CD14-positive monocyte (primary cell): ENCODE measurements at regions not wholly inside any gene's neighbourhood (a gene's known extent, or its start where the extent isn't known, plus 50 kb on each side); places are given as distances from the start of the nearest gene placed in this dataset.
A peak's percentile ranks its signal among the peaks of the same experiment; 100 is the strongest.

Experiments
- DNase-seq, 3 donors: peaks; one replicate each; pipeline ENCODE4 v3.0.0-alpha.2; 2011 to 2022
- H2AFZ ChIP-seq: 2 replicates; pipeline ENCODE4 v1.6.0; 2012; ENCODE audit warnings: mild to moderate bottlenecking, low read depth, low read length, inconsistent platforms; ENCODE audit not compliant: insufficient read depth, poor library complexity, severe bottlenecking
- H3K27ac ChIP-seq, 2 donors: 1 replicate in 1 of 2; 2 replicates in 1 of 2; pipeline ENCODE4 v1.5.1; 2012 to 2013; ENCODE audit warnings: low read length in 2 of 2, control low read depth in 1 of 2, inconsistent platforms in 1 of 2, low read depth in 1 of 2, mild to moderate bottlenecking in 1 of 2
- H3K27me3 ChIP-seq, 2 donors: one replicate each; pipeline versions ENCODE4 v1.6.0 to v1.6.1; 2011 to 2013; ENCODE audit warnings: low read length in 2 of 2; ENCODE audit not compliant: control insufficient read depth in 2 of 2, insufficient read depth in 2 of 2
- H3K36me3 ChIP-seq, 2 donors: replicated peaks in 1 of 2; 1 replicate in 1 of 2; 2 replicates in 1 of 2; pipeline versions ENCODE4 v1.5.1 to v1.6.1; 2012 to 2013; ENCODE audit warnings: low read length in 2 of 2, control low read depth in 1 of 2, inconsistent platforms in 1 of 2, mild to moderate bottlenecking in 1 of 2; ENCODE audit not compliant: insufficient read depth in 2 of 2, control insufficient read depth in 1 of 2
- H3K4me1 ChIP-seq, 2 donors: 1 replicate in 1 of 2; 2 replicates in 1 of 2; pipeline versions ENCODE4 v1.5.1 to v1.6.1; 2012 to 2013; ENCODE audit warnings: low read length in 2 of 2, control low read depth in 1 of 2, inconsistent platforms in 1 of 2, mild to moderate bottlenecking in 1 of 2, moderate library complexity in 1 of 2; ENCODE audit not compliant: insufficient read depth in 2 of 2, control insufficient read depth in 1 of 2
- H3K4me2 ChIP-seq: replicated peaks from 2 replicates; pipeline ENCODE3; 2012; ENCODE audit warnings: low read length, moderate library complexity, mild to moderate bottlenecking; ENCODE audit not compliant: poor library complexity, severe bottlenecking; ENCODE audit errors: extremely low read depth
- H3K4me3 ChIP-seq, 3 experiments: fragments of 200-600 bp in 1 of 3; sonication (generic) in 1 of 3; replicated peaks in 1 of 3; 1 replicate in 2 of 3; 2 replicates in 1 of 3; pipeline ENCODE4 v1.5.1; 2011 to 2013; ENCODE audit warnings: low read length in 3 of 3, mild to moderate bottlenecking in 3 of 3, control low read depth in 2 of 3, low read depth in 2 of 3, inconsistent platforms in 1 of 3, moderate library complexity in 1 of 3
- H3K79me2 ChIP-seq: 2 replicates; pipeline ENCODE4 v1.6.0; 2012; ENCODE audit warnings: mild to moderate bottlenecking, control low read depth, inconsistent platforms, low read length, moderate library complexity; ENCODE audit not compliant: insufficient read depth
- H3K9ac ChIP-seq: 2 replicates; pipeline ENCODE4 v1.6.0; 2017; ENCODE audit warnings: low read length, mild to moderate bottlenecking; ENCODE audit not compliant: insufficient read depth, poor library complexity, severe bottlenecking
- H3K9me3 ChIP-seq, 2 donors: replicated peaks in 1 of 2; 1 replicate in 1 of 2; 2 replicates in 1 of 2; pipeline versions ENCODE4 v1.5.1 to v1.6.1; 2012 to 2013; ENCODE audit warnings: low read length in 2 of 2, control low read depth in 1 of 2; ENCODE audit not compliant: control insufficient read depth in 1 of 2, insufficient read depth in 1 of 2
- H4K20me1 ChIP-seq: 2 replicates; pipeline ENCODE4 v1.6.0; 2012; ENCODE audit warnings: mild to moderate bottlenecking, low read length, control low read depth, moderate library complexity; ENCODE audit not compliant: insufficient read depth
- H3K27ac Mint-ChIP-seq, 7 donors: one replicate each; pipeline ENCODE4 v1.8.0; 2020; ENCODE audit warnings: mild to moderate bottlenecking in 7 of 7, mixed read lengths in 7 of 7, moderate library complexity in 6 of 7, inconsistent platforms in 2 of 7
- H3K27me3 Mint-ChIP-seq, 3 donors: one replicate each; pipeline ENCODE4 v1.8.0; 2021 to 2022; ENCODE audit warnings: low read depth in 3 of 3, mild to moderate bottlenecking in 3 of 3, mixed read lengths in 3 of 3, moderate library complexity in 3 of 3, inconsistent platforms in 1 of 3
- H3K36me3 Mint-ChIP-seq, 2 donors: one replicate each; pipeline ENCODE4 v1.8.0; 2020; ENCODE audit warnings: mixed read lengths in 2 of 2, inconsistent platforms in 1 of 2, mild to moderate bottlenecking in 1 of 2
- H3K4me1 Mint-ChIP-seq: one replicate; pipeline ENCODE4 v1.8.0; 2020; ENCODE audit warnings: mild to moderate bottlenecking, mixed read lengths
- H3K4me3 Mint-ChIP-seq, 2 donors: one replicate each; pipeline ENCODE4 v1.8.0; 2020; ENCODE audit warnings: mild to moderate bottlenecking in 2 of 2, mixed read lengths in 2 of 2, moderate library complexity in 1 of 2
- H3K9me3 Mint-ChIP-seq, 7 donors: one replicate each; pipeline ENCODE4 v1.8.0; 2020 to 2022; ENCODE audit warnings: mixed read lengths in 7 of 7, mild to moderate bottlenecking in 6 of 7, moderate library complexity in 6 of 7, inconsistent platforms in 2 of 7
- CTCF ChIP-seq: fragments of 200-600 bp; IDR thresholded peaks from one replicate; pipeline ENCODE4 v1.8.0; 2022; ENCODE audit warnings: antibody characterized with exemption, mild to moderate bottlenecking
- WGBS: methylation state at CpG from one replicate; pipeline ENCODE4 v1.1.5; 2013; ENCODE audit warnings: missing lambda C conversion rate; ENCODE audit not compliant: insufficient coverage; 5-methylcytosine and 5-hydroxymethylcytosine counted together
- intact Hi-C, 2 donors: fragments of 100-400 bp; cut with micrococcal nuclease; formaldehyde crosslinking; loops; one replicate each; pipeline versions ENCODE4 v1.15.0 to v1.15.1; 2023

- H3K79me2 ChIP-seq, result no peaks in the 10 kb centered on the region
- H3K4me1 ChIP-seq, result peaks cover 9 to 11% of the 10 kb centered on the region in 2 donors
- no peaks in the 10 kb centered on the region for H3K9me3 ChIP-seq
- no peaks in the 10 kb centered on the region for H3K27me3 ChIP-seq
- Mint-ChIP-seq H3K4me1 (peaks cover 20% of the 10 kb centered on the region), H3K27me3 (no peaks in the 10 kb centered on the region), H3K4me3 (no peak overlapping the region), H3K27ac (peak overlapping the region in 1 of 7 donors; percentile 28), H3K9me3 (peaks cover 0 to 3% (median 0%) of the 10 kb centered on the region in 7 donors), H3K36me3 (no peaks in the 10 kb centered on the region)
- WGBS, result 17% methylated on average over 1 of the region's 2 CpGs
- TF ChIP-seq CTCF, result no peak
- H3K9ac ChIP-seq, result no peak overlapping the region
- H3K27ac ChIP-seq, result no peak overlapping the region
- peak in 2 of 3 donors; percentile 13 to 19 for DNase-seq
- H3K36me3 ChIP-seq, result no peaks in the 10 kb centered on the region
- H4K20me1 ChIP-seq, result no peaks in the 10 kb centered on the region
- no peak overlapping the region for H3K4me3 ChIP-seq
- H2AFZ ChIP-seq, result no peak overlapping the region
- intact Hi-C loops, result no loop called here
- H3K4me2 ChIP-seq, result no peak overlapping the region
These were observed 362.0 kb upstream of the CITED2 start for GRCh38 chr6:139736325-139736906.

GRCh38 chr6:139732451-139732850 is 358.0 kb upstream of the CITED2 start:
- H3K27me3 ChIP-seq, result no peaks in the 10 kb centered on the region
- Mint-ChIP-seq H3K27me3 (no peaks in the 10 kb centered on the region), H3K4me1 (peaks cover 20% of the 10 kb centered on the region), H3K27ac (peak overlapping the region in 1 of 7 donors; percentile 1), H3K9me3 (peaks cover 0 to 3% (median 0%) of the 10 kb centered on the region in 7 donors), H3K36me3 (no peaks in the 10 kb centered on the region), H3K4me3 (no peak overlapping the region)
- intact Hi-C loops, result no loop called here
- DNase-seq, result no peak
- WGBS, result 43% methylated on average over 3 of the region's 3 CpGs
- H3K27ac ChIP-seq, result no peak overlapping the region
- H3K4me2 ChIP-seq, result no peak overlapping the region
- no peaks in the 10 kb centered on the region for H3K79me2 ChIP-seq
- H3K4me1 ChIP-seq, result peaks cover 9 to 11% of the 10 kb centered on the region in 2 donors
- H2AFZ ChIP-seq, result no peak overlapping the region
- no peaks in the 10 kb centered on the region for H3K9me3 ChIP-seq
- H3K9ac ChIP-seq, result no peak overlapping the region
- no peaks in the 10 kb centered on the region for H4K20me1 ChIP-seq
- no peak overlapping the region for H3K4me3 ChIP-seq
- no peak for TF ChIP-seq CTCF
- H3K36me3 ChIP-seq, result no peaks in the 10 kb centered on the region
